GM21528 (cell line): ENCODE measurements at regions not wholly inside any gene's neighbourhood (a gene's known extent, or its start where the extent isn't known, plus 50 kb on each side); places are given as distances from the start of the nearest gene placed in this dataset.

Source experiments
- ATAC-seq: cut with Tn5 transposase; IDR thresholded peaks from one replicate; pipeline ENCODE4 v1.9.1; 2021; ENCODE audit warnings: mild to moderate bottlenecking, moderate library complexity; ENCODE audit not compliant: unreplicated experiment, low FRiP score

DNA sequence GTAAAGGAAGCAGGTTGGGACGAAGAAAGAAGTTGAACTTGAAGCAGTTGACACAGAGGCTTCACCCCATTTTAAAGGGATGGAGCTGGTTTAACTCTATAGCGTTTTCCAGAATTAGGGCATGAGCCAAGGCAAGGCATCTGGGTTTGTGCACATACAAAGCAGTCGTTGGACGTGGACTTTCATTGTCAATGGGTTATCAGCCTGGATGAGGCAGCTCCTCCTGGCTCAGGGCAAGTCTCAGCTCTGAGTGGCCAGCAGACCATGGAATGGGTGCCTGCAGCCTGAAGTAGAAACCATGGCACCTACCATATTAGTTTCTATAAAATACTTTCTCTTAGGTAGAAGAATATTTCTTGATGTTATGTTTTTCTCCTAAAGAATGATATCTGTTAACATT lies 163.8 kb upstream of the KCNK2 start:
- ATAC-seq = no peak

DNA sequence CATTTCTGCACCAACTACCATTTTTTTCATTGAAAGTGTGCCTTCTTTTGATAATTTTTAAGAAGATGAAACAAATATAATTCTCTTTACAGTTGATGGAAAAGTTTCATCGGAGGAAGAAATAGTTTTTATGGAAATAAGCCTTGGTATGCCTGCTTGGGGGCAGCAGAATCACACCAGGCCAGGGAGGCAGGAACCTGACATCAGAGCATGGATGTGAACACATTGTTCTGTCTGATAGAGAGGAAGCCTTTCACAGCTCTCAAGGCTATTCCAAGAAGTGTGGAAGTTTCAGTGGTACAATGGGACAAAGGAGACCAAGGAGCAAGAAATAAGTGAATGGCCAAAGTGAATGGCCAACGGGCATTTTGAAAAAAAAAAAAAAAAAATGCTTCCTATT lies 162.2 kb upstream of the KCNK2 start:
- ATAC-seq = no peak

- no peak for ATAC-seq
Observed at GRCh38 chr1:214923278-214923915, 159.1 kb upstream of the KCNK2 start.

- ATAC-seq = no peak
Observed at GRCh38 chr1:214927796-214928195, 154.7 kb upstream of the KCNK2 start.

GRCh38 chr1:214928574-214928973 lies 154.0 kb upstream of the KCNK2 start:
- no peak for ATAC-seq

- ATAC-seq = no peak
Observed at GRCh38 chr1:214933375-214933774, 149.2 kb upstream of the KCNK2 start.

DNA sequence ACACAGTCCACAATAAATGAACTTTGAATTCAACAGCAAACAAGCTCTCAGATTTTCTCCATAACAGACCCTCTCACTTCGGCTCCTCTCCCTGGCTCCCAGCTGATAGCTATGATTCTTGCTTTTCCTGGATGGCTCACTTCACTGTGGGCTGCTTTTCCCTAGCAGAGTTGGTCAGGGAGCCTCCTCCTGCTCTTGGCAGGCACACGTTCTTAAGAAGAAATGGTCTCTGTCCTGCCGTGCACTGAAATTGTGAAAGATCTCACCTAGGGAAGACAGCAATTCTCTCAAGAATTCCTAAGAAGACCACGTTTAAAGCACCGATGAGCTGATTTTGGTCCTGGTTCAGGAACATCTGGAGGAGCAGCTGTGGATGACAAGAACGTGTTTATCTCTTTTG lies 148.5 kb upstream of the KCNK2 start:
- no peak for ATAC-seq

- no peak for ATAC-seq
Observed at GRCh38 chr1:214935258-214935657, 147.3 kb upstream of the KCNK2 start.

DNA sequence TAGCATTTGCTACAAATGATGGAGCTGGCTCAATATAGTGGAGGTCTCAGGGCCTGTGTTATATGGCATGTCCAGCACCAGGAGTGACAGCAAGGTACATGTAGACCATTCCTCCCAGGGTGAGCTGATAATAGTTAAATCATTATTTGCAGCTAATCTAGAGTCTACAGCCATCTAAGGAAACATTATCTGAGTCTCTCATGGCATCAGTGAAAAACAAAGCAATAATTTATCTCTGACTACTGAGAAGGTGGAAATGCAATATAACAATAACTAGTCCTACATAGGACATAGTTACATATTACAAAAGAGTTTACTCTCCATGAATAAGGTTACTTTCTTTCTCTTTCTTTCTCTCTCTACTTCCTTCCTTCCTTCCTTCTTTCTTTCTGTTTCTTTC lies 143.4 kb upstream of the KCNK2 start:
- no peak for ATAC-seq

GRCh38 chr1:214941061-214941460 lies 141.5 kb upstream of the KCNK2 start:
- ATAC-seq = no peak

GRCh38 chr1:214943054-214943453 lies 139.5 kb upstream of the KCNK2 start:
- no peak for ATAC-seq

DNA sequence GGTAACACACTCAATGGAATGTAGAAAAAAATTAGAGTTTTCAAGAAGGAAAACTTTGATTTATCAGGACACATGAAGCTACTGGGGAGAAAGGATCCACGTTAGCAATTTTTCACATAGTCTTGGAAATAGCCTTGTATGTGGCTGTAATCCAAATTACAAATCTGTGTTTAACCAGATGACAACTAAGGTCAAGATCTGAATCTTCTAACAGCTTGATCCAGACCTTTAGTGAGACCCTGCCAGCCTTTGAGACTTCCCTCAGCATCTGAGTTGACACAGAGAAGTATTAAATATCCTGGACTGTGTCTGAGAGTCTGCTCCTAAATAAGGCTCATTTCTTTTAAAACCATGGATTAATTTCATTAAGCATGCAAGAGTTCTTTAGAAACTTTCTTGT lies 135.9 kb upstream of the KCNK2 start:
- no peak for ATAC-seq

- no peak for ATAC-seq
Observed at GRCh38 chr1:214952648-214953047, 129.9 kb upstream of the KCNK2 start.

DNA sequence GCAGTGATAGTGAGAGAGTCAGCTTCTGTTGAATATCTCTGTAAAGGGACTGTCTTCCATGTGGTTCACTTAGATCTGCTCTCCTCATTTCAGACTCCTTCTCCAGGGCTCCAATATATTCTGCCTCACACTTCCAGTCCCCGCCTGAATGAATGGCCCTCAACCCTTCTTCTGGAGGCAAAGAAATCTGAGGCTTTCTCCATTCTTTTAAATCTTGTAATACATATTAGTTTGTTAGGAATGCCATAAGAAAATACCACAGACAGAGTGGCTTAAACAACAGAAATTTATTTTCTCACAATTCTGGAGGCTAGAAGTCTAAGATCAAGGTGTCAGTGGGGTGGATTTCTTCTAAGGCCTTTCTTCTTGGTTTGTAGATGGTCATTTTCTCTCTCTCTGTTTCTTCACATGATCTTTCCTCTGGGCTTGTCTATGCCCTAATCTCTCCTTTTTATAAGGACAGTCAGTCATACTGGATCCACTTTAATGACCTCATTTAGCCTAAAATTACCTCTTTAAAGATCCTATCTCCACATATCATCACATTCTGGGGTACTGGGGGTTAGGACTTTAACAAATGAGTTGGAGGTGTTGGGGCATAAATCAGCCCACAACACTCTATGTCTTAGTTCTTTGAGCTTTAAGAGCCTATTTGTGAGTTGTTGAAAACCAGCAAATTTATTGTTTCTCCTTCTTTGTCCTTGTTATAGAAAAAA lies 128.5 kb upstream of the KCNK2 start:
- no peak for ATAC-seq

DNA sequence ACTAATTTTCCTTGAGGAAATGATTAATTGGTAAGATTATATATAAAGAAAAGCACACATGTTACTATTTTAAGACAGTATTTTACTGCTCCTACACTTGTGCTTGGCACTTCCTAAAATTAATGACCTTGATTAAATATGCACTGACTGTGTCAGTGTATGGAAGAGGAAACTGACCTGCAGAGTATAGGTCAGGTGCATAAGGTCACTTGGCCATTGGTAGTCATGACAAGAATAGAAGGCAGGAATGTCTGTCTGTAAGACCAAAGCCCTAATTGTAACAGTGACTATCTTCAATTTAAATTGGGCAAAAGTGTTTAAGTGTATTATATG lies 128.0 kb upstream of the KCNK2 start:
- no peak for ATAC-seq

- no peak for ATAC-seq
Observed at GRCh38 chr1:214957330-214958137, 125.0 kb upstream of the KCNK2 start.

- ATAC-seq = no peak
Observed at GRCh38 chr1:214958486-214958885, 124.1 kb upstream of the KCNK2 start.

DNA sequence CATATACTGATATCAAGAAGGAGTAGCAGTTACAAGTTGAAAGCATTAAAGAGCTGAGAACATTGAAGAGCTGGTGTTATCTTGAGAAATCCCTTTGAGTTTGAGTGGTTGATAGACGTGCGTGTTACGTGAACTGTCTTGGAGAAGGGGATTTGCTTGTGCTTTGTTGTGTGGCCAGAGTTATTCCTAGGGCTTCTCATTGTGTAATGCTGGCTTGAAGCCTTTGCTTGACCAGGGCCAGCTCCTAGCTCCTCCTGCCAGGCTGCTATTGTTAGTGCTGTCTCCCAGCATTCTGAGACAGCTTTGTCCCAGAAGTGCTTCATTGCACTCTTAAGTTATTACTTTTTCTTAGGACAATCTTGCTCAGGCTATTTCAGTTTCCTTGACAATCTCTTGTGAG lies 116.2 kb upstream of the KCNK2 start:
- no peak for ATAC-seq

- no peak for ATAC-seq
Observed at GRCh38 chr1:214967865-214968575, 114.5 kb upstream of the KCNK2 start.

GRCh38 chr1:214970016-214970415 lies 112.5 kb upstream of the KCNK2 start:
- ATAC-seq = no peak

DNA sequence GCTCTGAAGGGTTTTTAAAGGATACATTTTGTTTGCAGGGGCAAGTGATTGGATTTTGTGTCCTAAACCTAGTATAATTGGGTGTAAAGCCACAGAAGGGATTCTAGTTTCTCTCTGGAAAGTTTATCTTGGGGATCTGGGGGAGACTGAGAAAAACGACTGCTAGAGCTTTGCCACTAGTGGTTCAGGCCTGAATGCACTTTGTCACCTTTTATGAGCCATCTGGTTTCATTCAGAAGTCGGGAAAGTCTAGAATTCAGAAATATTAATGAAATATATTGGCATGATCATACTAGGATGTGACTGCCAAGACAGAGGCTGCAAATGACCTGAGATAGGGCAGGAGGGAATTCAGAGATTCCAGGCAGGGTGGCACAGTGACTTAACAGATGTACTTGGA lies 111.5 kb upstream of the KCNK2 start:
- no peak for ATAC-seq
